Neural progenitor cell (in vitro differentiated cells): ENCODE measurements at regions not wholly inside any gene's neighbourhood (a gene's known extent, or its start where the extent isn't known, plus 50 kb on each side); places are given as distances from the start of the nearest gene placed in this dataset.

Source experiments
- DNase-seq: peaks from one replicate; pipeline ENCODE4 v3.0.0-alpha.2; 2016; ENCODE audit warnings: low spot score
- H2AFZ ChIP-seq: fragments of 200-600 bp; sonication (generic); replicated peaks from 2 replicates; pipeline ENCODE4 v1.6.1; 2016; ENCODE audit warnings: antibody characterized with exemption
- H3F3A ChIP-seq: fragments of 200-600 bp; sonication (generic); 2 replicates; pipeline ENCODE4 v1.6.1; 2016; ENCODE audit warnings: antibody characterized with exemption, low read depth
- H3K27ac ChIP-seq: fragments of 200-600 bp; sonication (generic); 2 replicates; pipeline ENCODE4 v1.5.1; 2016; ENCODE audit warnings: mild to moderate bottlenecking
- H3K27me3 ChIP-seq: fragments of 200-600 bp; sonication (generic); 2 replicates; pipeline ENCODE4 v1.6.1; 2016; ENCODE audit warnings: mild to moderate bottlenecking, moderate library complexity
- H3K36me3 ChIP-seq: fragments of 200-600 bp; sonication (generic); 2 replicates; pipeline ENCODE4 v1.5.1; 2016
- H3K4me1 ChIP-seq: fragments of 200-600 bp; sonication (generic); 2 replicates; pipeline ENCODE4 v1.6.1; 2016; ENCODE audit warnings: mixed run types
- H3K4me2 ChIP-seq: fragments of 200-600 bp; sonication (generic); 2 replicates; pipeline ENCODE4 v1.6.1; 2016
- H3K4me3 ChIP-seq: fragments of 200-600 bp; sonication (generic); 2 replicates; pipeline ENCODE4 v1.5.1; 2016
- H3K79me2 ChIP-seq: fragments of 200-600 bp; sonication (generic); 2 replicates; pipeline ENCODE4 v1.6.1; 2016; ENCODE audit warnings: low read depth
- H3K9ac ChIP-seq: fragments of 200-600 bp; sonication (generic); 2 replicates; pipeline ENCODE4 v1.6.1; 2016
- H3K9me3 ChIP-seq: fragments of 200-600 bp; sonication (generic); 2 replicates; pipeline ENCODE4 v1.5.1; 2016; ENCODE audit warnings: low read depth
- H4K20me1 ChIP-seq: fragments of 200-600 bp; sonication (generic); 2 replicates; pipeline ENCODE4 v1.6.1; 2016; ENCODE audit warnings: low read depth
- H3K27ac Mint-ChIP-seq: 3 replicates; pipeline ENCODE4 v1.8.0; 2021; ENCODE audit warnings: mixed read lengths
- H3K27me3 Mint-ChIP-seq: 2 replicates; pipeline ENCODE4 v1.8.0; 2022; ENCODE audit warnings: low read depth, mild to moderate bottlenecking, inconsistent platforms, moderate library complexity, mixed read lengths; ENCODE audit not compliant: insufficient read depth
- H3K36me3 Mint-ChIP-seq: 3 replicates; pipeline ENCODE4 v1.8.0; 2021; ENCODE audit warnings: mixed read lengths
- H3K4me1 Mint-ChIP-seq: 3 replicates; pipeline ENCODE4 v1.8.0; 2021; ENCODE audit warnings: mixed read lengths
- H3K4me3 Mint-ChIP-seq: 3 replicates; pipeline ENCODE4 v1.8.0; 2021; ENCODE audit warnings: mild to moderate bottlenecking, moderate library complexity, mixed read lengths
- H3K9me3 Mint-ChIP-seq: 3 replicates; pipeline ENCODE4 v1.8.0; 2020; ENCODE audit warnings: mixed read lengths
- CTCF ChIP-seq: fragments of 200-600 bp; sonication (generic); IDR thresholded peaks from 2 replicates; pipeline ENCODE4 v1.5.1; 2017; ENCODE audit warnings: antibody characterized with exemption, mild to moderate bottlenecking
- EZH2 ChIP-seq: fragments of 200-600 bp; sonication (generic); IDR thresholded peaks from 2 replicates; pipeline ENCODE4 v1.6.1; 2017; ENCODE audit warnings: antibody characterized with exemption, mild to moderate bottlenecking, moderate library complexity
- EZH2phosphoT487 ChIP-seq: fragments of 200-600 bp; sonication (generic); IDR thresholded peaks from 2 replicates; pipeline ENCODE4 v1.6.1; 2017; ENCODE audit warnings: antibody characterized with exemption

DNA sequence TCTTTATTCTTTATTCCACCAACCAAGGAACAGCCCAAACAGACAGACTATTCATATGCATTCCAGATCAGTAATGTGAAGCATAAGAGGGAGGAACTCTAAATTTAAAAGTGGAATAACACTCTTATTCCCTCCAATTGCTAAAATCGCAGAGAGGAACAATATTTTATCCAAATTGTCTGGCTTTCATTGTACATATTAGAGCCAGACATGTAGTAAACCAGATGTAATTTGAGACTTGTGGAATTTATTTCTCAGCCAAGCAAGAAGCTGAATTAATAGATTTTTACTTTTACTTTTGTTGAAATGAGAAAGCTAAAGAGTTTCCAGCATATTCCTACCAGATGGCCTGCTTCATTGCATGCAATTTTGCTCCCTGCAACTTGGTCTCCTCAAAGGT lies 674.6 kb upstream of the SLIT2 start:
- Mint-ChIP-seq H3K27ac (no peak overlapping the region), H3K9me3 (no peaks in the 10 kb centered on the region), H3K36me3 (no peaks in the 10 kb centered on the region), H3K4me1 (no peaks in the 10 kb centered on the region), H3K4me3 (no peak overlapping the region), H3K27me3 (no peaks in the 10 kb centered on the region)
- no peak for DNase-seq
- Histone ChIP-seq H3K9ac (no peak overlapping the region), H3K27ac (no peak overlapping the region), H3K36me3 (no peaks in the 10 kb centered on the region), H3K79me2 (no peaks in the 10 kb centered on the region), H4K20me1 (no peaks in the 10 kb centered on the region), H3K9me3 (no peaks in the 10 kb centered on the region), H3K4me3 (no peak overlapping the region), H3F3A (no peaks in the 10 kb centered on the region), H3K27me3 (no peaks in the 10 kb centered on the region), H3K4me1 (no peaks in the 10 kb centered on the region), H3K4me2 (no peak overlapping the region), H2AFZ (no peak overlapping the region)
- TF ChIP-seq EZH2 (no peak), CTCF (no peak), EZH2phosphoT487 (no peak)

DNA sequence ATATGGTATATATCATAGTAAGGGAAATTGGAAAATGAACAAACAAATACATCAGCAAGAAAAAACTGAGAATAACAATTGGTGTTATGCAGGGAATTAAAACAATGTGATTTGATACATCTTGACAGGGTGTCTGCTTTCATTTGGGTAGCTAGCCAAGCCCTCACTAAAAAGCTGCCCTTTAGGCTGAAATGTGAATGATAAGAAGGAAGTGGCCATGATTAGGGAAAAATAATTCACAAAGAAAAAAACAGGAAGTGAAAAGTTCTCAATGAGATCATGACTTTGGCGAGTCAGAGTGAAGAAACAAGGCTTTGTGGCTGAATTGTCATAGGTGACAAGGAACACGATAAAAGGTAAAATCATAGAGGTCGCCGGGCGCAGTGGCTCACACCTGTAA lies 675.8 kb upstream of the SLIT2 start:
- Mint-ChIP-seq H3K36me3 (no peaks in the 10 kb centered on the region), H3K27ac (no peak overlapping the region), H3K9me3 (no peaks in the 10 kb centered on the region), H3K27me3 (no peaks in the 10 kb centered on the region), H3K4me3 (no peak overlapping the region), H3K4me1 (no peaks in the 10 kb centered on the region)
- Histone ChIP-seq H3K36me3 (no peaks in the 10 kb centered on the region), H3F3A (no peaks in the 10 kb centered on the region), H2AFZ (no peak overlapping the region), H3K9ac (no peak overlapping the region), H3K4me1 (no peaks in the 10 kb centered on the region), H3K27me3 (no peaks in the 10 kb centered on the region), H4K20me1 (no peaks in the 10 kb centered on the region), H3K79me2 (no peaks in the 10 kb centered on the region), H3K4me3 (no peak overlapping the region), H3K4me2 (no peak overlapping the region), H3K9me3 (no peaks in the 10 kb centered on the region), H3K27ac (no peak overlapping the region)
- no peak for DNase-seq
- TF ChIP-seq EZH2 (no peak), CTCF (no peak), EZH2phosphoT487 (no peak)

DNA sequence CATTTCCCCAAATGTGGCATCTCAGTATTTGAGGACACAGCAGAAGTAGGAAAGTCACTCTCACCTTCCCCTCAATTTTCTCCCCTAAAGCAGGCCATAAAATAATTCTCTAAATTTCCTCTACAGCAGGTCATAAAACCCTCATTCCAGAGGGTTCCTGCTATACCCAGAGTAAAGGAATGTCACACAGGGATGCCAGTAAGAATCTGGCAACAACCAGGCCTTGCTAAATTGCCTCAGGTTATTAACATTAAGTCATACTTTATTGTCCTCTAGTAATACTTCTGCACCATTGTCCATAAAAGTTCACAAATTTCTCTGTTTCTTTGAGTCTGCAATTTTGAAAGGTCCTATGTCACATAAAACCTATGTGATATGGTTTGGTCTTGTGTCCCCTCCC lies 685.7 kb upstream of the SLIT2 start:
- H3K4me3 ChIP-seq, result no peak overlapping the region
- no peak for DNase-seq
- H3K4me1 ChIP-seq, result no peaks in the 10 kb centered on the region
- H3K9me3 ChIP-seq, result no peaks in the 10 kb centered on the region
- peaks cover 3% of the 10 kb centered on the region for H3K27me3 Mint-ChIP-seq
- H3K27ac Mint-ChIP-seq, result no peak overlapping the region
- H3K4me3 Mint-ChIP-seq, result no peak overlapping the region
- no peak overlapping the region for H3K27ac ChIP-seq
- H3K4me2 ChIP-seq, result no peak overlapping the region
- no peaks in the 10 kb centered on the region for H3K9me3 Mint-ChIP-seq
- no peaks in the 10 kb centered on the region for H3K36me3 ChIP-seq
- H3K9ac ChIP-seq, result no peak overlapping the region
- H3K4me1 Mint-ChIP-seq, result no peaks in the 10 kb centered on the region
- H3K36me3 Mint-ChIP-seq, result no peaks in the 10 kb centered on the region
- H3K27me3 ChIP-seq, result no peaks in the 10 kb centered on the region
- TF ChIP-seq EZH2 (no peak), CTCF (no peak), EZH2phosphoT487 (no peak)
- no peaks in the 10 kb centered on the region for H4K20me1 ChIP-seq
- H3K79me2 ChIP-seq, result no peaks in the 10 kb centered on the region
- no peak overlapping the region for H2AFZ ChIP-seq
- H3F3A ChIP-seq, result no peaks in the 10 kb centered on the region

DNA sequence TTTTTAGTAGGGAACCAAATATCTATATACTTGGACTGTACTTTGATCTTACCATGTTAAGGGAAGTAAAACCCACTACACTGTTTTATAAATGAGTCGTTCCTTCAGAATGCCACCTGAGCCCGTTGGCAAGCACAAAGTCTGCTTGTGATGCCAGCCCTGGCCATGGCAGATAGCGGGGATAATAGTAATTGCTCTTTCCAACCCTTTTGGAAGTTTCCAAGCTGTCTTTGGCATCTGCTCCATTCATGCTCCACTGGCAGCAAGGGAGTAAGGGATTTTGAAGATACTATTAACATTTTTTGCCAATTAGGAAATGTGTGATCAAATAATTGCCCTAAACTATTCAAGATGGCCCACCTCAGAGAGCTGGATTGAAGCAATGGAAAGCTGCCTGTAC lies 689.2 kb upstream of the SLIT2 start:
- Mint-ChIP-seq H3K9me3 (no peaks in the 10 kb centered on the region), H3K36me3 (no peaks in the 10 kb centered on the region), H3K27me3 (no peaks in the 10 kb centered on the region), H3K27ac (no peak overlapping the region), H3K4me1 (peaks cover 3% of the 10 kb centered on the region), H3K4me3 (no peak overlapping the region)
- Histone ChIP-seq H3K27me3 (no peaks in the 10 kb centered on the region), H4K20me1 (no peaks in the 10 kb centered on the region), H2AFZ (no peak overlapping the region), H3K79me2 (no peaks in the 10 kb centered on the region), H3K4me2 (no peak overlapping the region), H3K4me3 (no peak overlapping the region), H3K27ac (no peak overlapping the region), H3K36me3 (no peaks in the 10 kb centered on the region), H3K9ac (no peak overlapping the region), H3K9me3 (no peaks in the 10 kb centered on the region), H3F3A (no peaks in the 10 kb centered on the region), H3K4me1 (no peaks in the 10 kb centered on the region)
- DNase-seq, result no peak
- no peak for TF ChIP-seq CTCF
- no peak for TF ChIP-seq EZH2
- no peak for TF ChIP-seq EZH2phosphoT487
